NCI-H2227 (cell line): ENCODE measurements at regions not wholly inside any gene's neighbourhood (a gene's known extent, or its start where the extent isn't known, plus 50 kb on each side); places are given as distances from the start of the nearest gene placed in this dataset.
"Not testable (repeated sequence)": the region's sequence is repeated elsewhere in the genome, so short reads cannot be mapped to it uniquely, and the experiment has no call there.

Experiments used
- DNase-seq: peaks from one replicate; lab custom pipeline; 2025; ENCODE audit not compliant: unreplicated experiment; lab: John Stamatoyannopoulos, UW

GRCh38 chr7:46071076-46071475, 150.0 kb upstream of the IGFBP3 start:
- no peak for DNase-seq

GRCh38 chr7:46068159-46068558, 147.1 kb upstream of the IGFBP3 start:
- DNase-seq: no peak

DNA sequence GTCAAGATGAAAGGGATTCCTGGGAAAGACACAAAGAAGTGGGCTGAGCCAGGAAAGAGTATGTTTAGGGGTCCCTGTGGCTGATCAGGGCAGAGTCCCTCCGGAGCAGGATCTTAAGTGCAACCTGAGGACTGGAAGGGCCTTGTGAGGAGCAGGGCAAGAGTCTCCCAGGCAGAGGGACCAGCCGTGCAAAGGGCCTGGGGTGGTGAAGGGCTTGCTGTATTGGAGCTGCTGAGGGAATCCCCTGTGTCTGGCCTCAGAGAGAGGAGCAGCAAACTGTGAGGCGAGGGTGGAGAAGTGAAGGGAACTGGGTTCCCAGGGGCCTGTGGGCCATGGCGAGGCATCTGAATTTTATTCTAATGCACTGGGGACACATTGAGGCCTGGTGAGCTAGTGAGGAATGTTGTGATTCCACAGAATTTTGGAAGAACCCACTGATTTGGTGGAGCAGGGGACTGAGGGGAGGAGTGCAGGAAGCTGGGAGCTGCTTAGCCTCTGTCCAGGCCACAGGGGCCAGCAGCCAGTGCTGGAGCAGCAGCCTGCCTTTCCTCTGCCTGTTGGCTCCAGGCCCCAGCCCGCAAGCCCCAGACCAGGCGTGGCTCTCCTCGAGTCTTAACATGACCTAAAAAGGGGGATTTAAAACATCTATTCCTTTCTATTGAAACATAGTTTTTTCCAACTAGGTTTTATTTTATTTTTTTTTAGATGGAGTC, 138.4 kb upstream of the IGFBP3 start:
- no peak for DNase-seq

GRCh38 chr7:46058086-46058823, 137.2 kb upstream of the IGFBP3 start:
- DNase-seq: no peak

DNA sequence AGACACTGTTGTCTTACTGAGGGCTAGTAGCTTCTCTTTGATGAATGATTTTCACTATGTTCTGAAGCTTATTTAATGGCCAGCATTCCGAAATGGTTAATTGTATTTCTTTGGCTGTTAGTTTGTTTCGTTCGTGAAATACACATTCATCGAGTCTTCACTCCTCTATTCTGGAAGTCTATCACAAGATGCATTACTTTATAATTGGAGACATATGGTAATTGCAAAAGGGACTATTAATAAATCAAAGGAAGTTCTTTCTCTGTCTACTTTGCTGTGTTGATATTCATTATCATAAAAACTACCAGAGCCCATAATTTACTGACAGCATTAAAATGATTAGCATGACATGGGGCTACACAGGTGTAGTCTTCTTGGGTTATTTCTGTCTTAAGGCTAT, 133.8 kb upstream of the IGFBP3 start:
- no peak for DNase-seq

- DNase-seq: no peak
These were observed 133.2 kb upstream of the IGFBP3 start for GRCh38 chr7:46054272-46054671.

GRCh38 chr7:46047581-46047980, 126.5 kb upstream of the IGFBP3 start:
- no peak for DNase-seq

- DNase-seq: not testable (repeated sequence)
These were observed 122.3 kb upstream of the IGFBP3 start for GRCh38 chr7:46043338-46043737.

GRCh38 chr7:46039813-46040212, 118.7 kb upstream of the IGFBP3 start:
- not testable (repeated sequence) for DNase-seq

DNA sequence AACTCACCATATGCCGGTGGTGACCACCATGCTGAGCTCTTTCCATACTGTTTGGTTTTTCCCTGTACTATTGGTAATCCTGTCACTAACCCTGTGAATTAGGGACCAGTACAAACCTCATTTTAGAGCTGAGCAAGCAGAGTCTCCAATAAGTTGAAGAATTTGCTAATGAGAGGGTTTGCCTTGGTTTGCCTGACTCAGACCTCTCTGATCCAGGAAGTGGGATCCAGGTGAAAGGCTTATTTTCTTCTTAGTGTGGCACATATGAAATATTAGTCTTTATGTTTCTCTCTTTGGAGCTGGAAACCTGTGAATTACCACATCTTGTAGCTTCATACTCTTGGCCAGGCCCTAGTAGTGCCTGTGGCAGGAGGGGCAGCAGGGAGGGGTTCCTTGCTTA, 114.1 kb upstream of the IGFBP3 start:
- DNase-seq: no peak

GRCh38 chr7:46034056-46034768, 113.1 kb upstream of the IGFBP3 start:
- DNase-seq: no peak

- DNase-seq: no peak
These were observed 112.5 kb upstream of the IGFBP3 start for GRCh38 chr7:46033592-46033991.

GRCh38 chr7:46032942-46033341, 111.9 kb upstream of the IGFBP3 start:
- DNase-seq: no peak

DNA sequence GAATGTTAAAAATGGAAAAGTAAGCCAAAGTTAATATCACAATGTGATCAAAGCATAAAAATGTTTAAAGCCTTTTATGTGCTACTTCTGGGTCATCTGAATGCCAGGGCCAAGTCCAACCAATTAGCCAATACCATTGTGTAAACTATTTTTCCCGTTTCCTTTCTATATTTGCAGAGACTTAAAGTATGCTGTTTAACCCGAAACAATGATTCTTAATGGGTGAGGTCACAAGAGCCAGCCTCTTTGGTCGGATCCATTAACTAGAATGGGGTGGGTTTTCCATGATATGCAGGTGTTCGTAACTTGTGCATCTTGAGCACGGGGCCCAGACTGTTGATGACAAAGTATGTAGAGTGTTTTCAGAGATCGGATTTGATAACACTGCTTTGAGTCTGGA, 111.3 kb upstream of the IGFBP3 start:
- no peak for DNase-seq

DNA sequence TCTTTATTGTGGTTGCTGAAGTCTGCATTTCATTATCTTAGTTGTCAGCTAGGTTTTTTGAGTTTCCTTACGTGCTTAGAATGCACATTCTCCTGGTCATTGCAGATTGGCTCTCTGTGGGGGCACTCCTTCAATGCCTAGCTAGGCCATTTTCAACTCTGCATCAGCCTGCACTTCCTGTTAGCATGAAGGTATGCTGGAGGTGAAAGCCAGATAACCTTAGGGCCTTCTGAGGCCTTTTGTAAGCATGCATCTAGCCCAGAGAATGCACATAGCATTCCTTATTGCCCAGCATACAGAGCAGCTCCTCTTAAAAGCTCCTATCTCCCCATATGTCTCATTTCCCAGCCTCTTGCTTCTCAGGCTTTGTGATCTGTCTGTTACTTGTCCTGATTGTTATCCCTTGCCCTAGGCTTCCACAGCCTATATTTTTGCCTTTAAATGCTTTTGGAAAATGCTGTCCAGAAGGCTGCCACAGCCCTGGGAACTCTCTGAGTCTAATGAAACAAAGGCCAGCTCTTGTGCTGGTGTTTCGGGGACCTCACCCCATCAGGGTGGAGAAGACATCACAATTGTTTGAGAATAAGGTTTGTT, 108.1 kb upstream of the IGFBP3 start:
- DNase-seq: no peak

GRCh38 chr7:46028246-46028645, 107.2 kb upstream of the IGFBP3 start:
- DNase-seq: no peak

DNA sequence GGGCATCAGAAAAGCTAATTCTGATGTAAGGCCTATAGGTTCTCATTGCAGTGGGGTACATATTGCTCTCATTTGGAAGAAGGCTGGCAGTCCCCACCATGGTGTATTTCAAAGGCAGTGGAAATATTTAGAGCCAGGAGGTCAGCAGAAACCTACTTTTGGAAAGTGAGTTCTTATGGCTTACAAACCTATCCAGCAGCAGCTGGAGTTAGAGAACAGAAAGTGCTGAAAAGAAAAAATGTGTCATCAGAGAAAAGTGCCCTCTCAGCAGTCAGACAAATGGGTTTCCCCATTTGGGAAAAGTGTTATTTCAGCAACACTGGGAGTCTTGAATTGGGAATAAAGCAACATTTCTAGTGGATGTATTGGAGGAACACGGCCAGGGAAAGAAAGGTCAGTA, 105.7 kb upstream of the IGFBP3 start:
- DNase-seq: no peak

DNA sequence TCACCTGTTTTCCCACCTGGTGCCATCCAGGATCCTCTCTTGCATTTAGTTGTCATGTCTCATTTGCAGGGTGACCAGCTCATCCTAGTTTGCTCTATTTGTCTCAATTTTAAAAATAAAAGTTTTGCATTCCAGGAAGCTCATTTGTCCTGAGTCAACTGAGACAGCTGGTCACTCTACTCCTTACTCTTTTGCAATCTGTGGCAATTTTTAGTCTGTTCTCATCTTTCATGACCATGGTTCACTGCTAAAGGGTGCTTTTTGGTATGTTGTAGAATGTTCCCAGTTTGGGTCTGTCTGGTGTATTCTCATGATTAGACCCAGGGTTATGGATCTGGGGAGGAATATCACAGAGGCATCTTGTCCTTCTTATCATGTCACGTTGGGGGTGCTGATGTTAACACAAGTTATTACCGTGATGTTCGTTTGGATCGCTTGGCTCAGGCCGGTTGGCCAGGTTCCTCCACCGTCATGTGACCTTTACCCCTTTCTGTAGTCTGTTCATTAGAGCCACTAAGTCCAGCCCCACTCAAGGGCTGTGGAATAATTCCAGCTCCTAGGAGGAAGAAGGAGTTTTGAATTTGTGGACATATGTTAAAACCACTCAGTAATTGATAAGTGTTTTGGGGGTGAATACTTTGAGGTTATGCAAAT, 103.3 kb upstream of the IGFBP3 start:
- no peak for DNase-seq

GRCh38 chr7:46022397-46022796, 101.3 kb upstream of the IGFBP3 start:
- DNase-seq: no peak

DNA sequence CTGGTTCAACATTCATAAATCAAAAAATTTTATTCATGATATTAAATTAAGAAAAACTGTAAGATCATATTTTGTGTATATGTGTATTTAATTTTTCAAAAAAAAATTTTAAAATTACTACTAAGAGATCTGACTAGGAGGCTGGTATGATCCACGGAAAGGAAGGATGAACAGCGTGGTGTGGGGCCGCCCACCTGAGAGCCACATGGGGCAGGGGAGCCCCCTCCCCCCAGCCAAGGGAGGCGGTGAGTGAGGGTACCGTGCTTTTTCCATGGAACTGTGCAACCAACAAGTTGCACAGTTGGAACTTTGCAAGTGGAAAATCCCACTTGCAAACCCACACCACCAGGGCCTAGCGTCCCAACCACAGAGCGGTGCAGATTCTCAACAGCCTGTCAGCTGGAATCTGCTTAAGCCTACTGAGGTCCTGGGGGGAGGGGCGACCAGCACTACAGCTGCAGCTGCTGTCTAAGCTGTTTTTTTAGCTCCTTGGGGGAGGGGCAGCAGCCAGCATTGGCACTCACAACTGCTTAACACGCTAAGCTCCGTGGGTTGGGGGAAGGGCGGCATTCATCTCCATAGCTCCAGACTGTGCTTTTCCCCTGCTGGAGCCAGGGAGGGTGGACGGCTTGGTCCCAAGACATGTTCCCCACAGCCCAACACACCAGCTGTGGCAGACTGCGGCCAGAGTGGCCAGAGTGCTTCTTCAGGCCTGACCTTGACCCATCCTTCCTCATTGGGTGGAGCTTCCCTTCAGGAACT, 94.2 kb upstream of the IGFBP3 start:
- DNase-seq: no peak
